ENCODE measurements at regions not wholly inside any gene's neighbourhood (a gene's known extent, or its start where the extent isn't known, plus 50 kb on each side); places are given as distances from the start of the nearest gene placed in this dataset.
"Not testable (repeated sequence)": the region's sequence is repeated elsewhere in the genome, so short reads cannot be mapped to it uniquely, and the experiment has no call there.

DNA sequence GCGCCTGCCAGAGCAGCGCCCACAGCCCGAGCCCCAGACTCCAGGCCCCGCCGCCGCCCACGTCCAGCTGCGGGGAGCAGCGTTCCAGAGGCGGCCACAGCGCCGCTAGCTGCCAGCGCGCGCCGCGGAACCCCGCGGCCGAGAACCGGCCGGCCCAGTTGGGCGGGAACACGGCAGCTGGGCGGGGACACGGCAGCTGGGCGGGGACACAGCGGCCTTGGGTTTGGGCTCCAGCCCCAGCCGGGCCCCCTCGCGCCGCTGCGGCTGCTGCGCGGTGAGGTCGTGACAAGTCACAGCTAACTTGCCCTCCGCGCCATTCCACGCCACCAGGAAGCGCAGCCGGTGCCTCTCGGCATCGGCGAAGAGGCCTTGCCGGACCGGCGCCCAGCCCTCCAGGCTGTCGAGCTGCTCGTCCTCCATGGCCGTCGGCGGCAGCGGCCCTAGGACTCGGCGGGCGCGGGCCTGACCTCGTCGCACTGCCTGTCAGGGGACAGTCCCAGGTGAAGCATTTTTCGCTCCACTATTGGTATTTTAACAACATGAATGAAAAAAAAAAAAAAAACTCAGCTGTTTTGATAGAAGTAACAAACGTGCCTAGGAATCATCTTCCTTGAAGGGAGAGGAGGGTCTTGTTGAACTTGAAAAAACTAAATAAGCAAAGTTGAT is 56.6 kb upstream of the GOLGA8N start:
- H3K4me3 ChIP-seq (ENCODE audit: low read depth, low read length), result peak overlapping the region; percentile 51
- H3K27me3 ChIP-seq (replicated peaks); in situ Hi-C loops (cut with HindIII; ENCODE audit: low pct_ligation_motif_present, low sequenced_read_pairs); DNase-seq; H3K27ac ChIP-seq; H3K36me3 ChIP-seq (replicated peaks): not testable (repeated sequence)

DNA sequence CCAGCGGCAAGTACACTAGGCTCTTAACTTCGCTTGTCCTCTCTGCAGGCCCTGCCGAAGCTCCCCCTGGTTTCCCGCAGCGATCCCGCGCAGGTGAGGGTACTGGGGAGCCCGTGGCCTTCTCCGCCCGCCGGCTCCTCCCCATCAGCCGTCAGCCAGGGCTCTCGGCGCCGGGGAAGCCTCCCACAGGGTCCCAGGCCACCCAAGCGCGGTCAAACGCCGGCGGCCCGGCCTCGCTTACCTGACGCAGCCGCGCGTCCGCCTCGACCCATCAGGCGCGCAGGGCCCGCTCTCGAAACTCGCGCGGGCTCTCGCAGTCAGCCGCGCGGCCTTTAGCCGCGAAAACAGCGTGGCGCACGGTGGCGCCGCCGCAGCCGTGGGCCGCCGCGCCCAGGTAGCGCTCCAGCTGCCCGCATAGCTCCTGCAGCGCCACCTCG is 57.2 kb upstream of the GOLGA8N start:
- H3K27ac ChIP-seq; H3K36me3 ChIP-seq (replicated peaks); H3K4me3 ChIP-seq (ENCODE audit: low read depth, low read length); in situ Hi-C loops (cut with HindIII; ENCODE audit: low pct_ligation_motif_present, low sequenced_read_pairs); H3K27me3 ChIP-seq (replicated peaks); DNase-seq: not testable (repeated sequence)

DNA sequence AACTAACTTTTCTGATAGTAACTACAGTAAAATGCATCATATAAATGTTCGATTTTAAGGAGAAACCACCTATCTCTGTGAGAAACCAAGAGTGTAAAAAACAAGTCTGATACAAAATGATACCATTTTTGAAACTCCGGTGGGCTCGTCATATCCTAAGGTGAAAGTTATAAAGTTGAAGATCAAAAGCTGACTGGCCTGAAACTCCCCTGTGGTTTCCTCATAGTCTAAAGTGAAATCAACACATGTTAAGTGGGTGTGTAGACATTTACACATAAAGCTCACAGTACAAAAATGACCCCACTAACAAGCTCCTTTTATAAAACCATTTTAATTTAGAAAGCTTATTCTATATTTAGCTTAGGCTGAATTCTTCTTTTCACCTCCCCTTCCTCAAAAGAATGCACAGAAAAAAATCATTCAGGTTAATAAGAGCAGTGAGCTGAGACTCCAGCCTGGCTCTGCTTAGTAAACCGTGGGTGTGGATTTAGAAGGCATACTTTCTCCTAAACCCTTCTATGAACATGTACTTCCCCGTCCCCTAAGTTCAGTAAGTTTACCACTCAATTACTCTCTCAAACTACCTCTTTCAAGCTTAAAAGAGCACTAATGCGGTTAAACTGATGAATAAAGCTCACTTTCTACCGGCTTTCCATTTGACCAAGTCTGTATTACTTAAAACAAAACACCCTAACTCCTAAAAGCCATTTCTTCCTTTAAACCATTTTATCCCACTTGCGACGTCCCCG is 57.9 kb upstream of the GOLGA8N start:
- H3K27me3 ChIP-seq (replicated peaks); H3K4me3 ChIP-seq (ENCODE audit: low read depth, low read length); DNase-seq; H3K36me3 ChIP-seq (replicated peaks); H3K27ac ChIP-seq; in situ Hi-C loops (cut with HindIII; ENCODE audit: low pct_ligation_motif_present, low sequenced_read_pairs): not testable (repeated sequence)

DNA sequence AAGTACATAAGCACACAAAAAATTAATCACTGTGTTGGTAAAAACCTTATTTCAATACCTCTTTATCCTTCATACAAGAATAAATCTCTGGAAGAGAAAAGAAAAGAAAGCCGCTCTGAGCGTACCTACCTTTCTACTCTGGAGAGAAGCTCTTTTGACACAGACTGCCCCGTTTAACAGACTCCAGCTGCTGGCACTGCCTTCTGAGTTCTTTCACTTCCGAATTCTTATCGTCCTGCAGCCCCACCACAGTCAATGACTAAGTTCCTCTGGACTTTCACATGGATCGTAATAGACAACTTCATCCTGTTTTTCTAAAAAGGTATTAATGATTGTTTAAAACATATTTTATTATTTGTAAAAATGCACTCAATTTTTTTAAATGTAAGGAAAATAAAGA is 67.5 kb upstream of the GOLGA8O start:
- in situ Hi-C loops (cut with HindIII; ENCODE audit: low pct_ligation_motif_present, low sequenced_read_pairs); H3K27ac ChIP-seq; H3K36me3 ChIP-seq (replicated peaks); H3K4me3 ChIP-seq (ENCODE audit: low read depth, low read length); H3K27me3 ChIP-seq (replicated peaks): not testable (repeated sequence)
- DNase-seq, result peak; percentile 51

DNA sequence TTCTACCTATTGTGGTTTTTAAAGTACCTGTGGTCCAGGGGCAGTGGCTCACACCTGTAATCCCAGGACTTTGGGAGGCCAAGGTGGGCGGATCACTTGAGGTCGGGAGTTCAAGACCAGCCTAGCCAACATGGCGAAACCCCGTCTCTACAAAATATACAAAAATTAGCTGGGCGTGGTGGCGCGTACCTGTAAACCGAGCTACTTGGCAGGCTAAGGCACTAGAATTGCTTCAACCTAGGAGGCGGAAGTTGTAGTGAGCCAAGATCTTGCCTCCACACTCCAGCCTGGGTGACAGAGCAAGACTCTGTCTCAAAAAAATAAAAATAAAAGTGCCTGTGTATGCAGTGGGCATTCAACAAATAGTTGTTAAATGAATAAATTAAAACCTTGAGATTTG is 67.0 kb upstream of the GOLGA8O start:
- H3K27ac ChIP-seq; DNase-seq; in situ Hi-C loops (cut with HindIII; ENCODE audit: low pct_ligation_motif_present, low sequenced_read_pairs): not testable (repeated sequence)

DNA sequence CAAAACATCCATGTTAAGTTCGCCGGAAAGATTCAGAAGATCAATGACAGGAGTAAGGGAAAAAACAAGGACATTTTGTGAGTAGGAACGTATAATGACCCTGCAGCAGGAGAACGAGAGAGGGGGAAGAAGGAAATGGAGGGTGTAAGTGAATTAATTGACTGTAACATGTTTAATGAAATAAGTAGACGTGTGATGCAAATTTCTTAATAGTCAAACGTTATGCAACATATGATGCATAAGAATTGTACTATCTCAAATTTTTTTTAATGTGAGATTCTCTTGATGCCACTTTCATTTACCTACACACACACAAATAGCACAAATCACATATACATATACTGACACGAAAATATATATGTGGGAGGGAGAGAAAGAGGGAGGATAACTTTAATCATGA is 63.5 kb upstream of the GOLGA8O start:
- H3K27me3 ChIP-seq (replicated peaks); H3K27ac ChIP-seq; H3K36me3 ChIP-seq (replicated peaks); H3K4me3 ChIP-seq (ENCODE audit: low read depth, low read length); DNase-seq; in situ Hi-C loops (cut with HindIII; ENCODE audit: low pct_ligation_motif_present, low sequenced_read_pairs): not testable (repeated sequence)

More for the DNA sequence above, 67.0 kb upstream of the GOLGA8O start:
- not testable (repeated sequence) for H3K27me3 ChIP-seq (replicated peaks); H3K36me3 ChIP-seq (replicated peaks); H3K4me3 ChIP-seq (ENCODE audit: low read depth, low read length)

DNA sequence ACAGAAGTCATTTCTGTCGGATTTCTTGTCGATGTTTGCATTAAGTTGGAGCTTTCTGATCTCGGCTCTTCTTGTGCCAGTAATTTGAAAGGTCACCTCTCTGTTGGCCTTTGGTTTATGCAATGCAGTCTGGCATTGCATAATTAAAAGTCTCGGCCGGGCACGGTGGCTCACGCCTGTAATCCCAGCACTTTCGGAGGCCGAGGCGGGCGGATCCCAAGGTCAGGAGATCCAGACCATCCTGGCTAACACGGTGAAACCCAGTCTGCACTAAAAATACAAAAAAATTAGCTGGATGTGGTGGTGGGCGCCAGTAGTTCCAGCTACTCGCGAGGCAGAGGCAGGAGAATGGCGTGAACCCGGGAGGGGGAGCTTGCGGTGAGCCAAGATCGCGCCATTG is 62.6 kb upstream of the GOLGA8O start:
- H3K36me3 ChIP-seq (replicated peaks); DNase-seq; H3K4me3 ChIP-seq (ENCODE audit: low read depth, low read length); in situ Hi-C loops (cut with HindIII; ENCODE audit: low pct_ligation_motif_present, low sequenced_read_pairs); H3K27ac ChIP-seq; H3K27me3 ChIP-seq (replicated peaks): not testable (repeated sequence)

DNA sequence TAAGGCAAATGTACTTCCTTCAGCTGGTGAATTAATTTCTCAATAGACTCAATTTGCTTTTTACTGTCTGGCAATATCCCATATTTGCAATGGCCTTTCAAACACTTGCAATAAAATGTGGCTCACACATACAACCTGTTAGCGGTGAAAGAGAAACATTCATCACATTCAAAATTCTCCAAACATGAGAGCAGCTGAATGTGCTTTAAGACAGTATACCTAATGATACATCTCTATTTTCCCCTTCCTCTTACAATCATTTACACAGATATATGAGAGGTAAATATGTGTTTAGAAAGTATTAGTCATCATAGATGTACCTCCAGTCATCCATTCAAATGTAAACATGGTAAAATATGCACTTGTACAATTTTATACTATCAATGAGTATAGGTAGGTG is 61.5 kb upstream of the GOLGA8O start:
- H3K27me3 ChIP-seq (replicated peaks); DNase-seq; H3K27ac ChIP-seq; in situ Hi-C loops (cut with HindIII; ENCODE audit: low pct_ligation_motif_present, low sequenced_read_pairs); H3K4me3 ChIP-seq (ENCODE audit: low read depth, low read length); H3K36me3 ChIP-seq (replicated peaks): not testable (repeated sequence)

DNA sequence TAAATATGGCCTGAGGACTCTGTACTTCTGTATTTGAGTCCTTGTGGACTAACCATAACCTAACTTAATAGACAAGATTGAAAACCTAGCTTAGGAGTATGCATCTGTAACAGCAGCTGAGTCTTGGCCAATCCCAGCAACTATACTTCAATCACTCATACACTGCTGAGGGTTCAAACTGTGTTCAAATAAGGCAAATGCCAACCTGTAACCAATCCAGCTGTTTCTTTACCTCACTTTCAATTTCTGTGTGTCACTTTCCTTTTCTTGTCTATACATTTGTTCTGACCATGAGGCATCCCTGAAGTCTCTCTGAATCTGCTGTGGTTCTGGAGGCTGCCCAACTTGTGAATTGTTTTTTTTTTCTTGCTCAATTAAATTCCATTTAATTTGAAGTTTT is 57.9 kb upstream of the GOLGA8O start:
- in situ Hi-C loops (cut with HindIII; ENCODE audit: low pct_ligation_motif_present, low sequenced_read_pairs); H3K36me3 ChIP-seq (replicated peaks); H3K27ac ChIP-seq; H3K4me3 ChIP-seq (ENCODE audit: low read depth, low read length); H3K27me3 ChIP-seq (replicated peaks); DNase-seq: not testable (repeated sequence)

DNA sequence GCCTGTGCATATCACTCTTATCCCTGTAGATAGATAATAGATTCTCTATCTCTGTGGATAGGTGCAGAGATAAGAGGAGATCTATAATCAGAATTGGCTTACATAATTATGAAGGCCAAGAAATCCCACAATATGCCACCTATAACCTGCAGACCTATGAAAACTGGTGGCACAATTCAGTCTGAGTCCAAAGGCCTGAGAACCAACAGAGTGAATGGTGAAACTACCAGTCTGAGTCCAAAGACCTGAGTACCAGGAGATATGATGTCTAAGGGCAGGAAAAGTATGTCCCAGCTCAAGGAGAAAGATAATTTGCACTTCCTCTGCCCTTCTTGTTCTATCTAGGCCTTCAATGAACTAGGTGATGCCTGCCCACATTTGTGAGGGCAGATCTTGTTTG is 54.6 kb upstream of the GOLGA8O start:
- H3K27me3 ChIP-seq (replicated peaks); DNase-seq; H3K27ac ChIP-seq; H3K36me3 ChIP-seq (replicated peaks); in situ Hi-C loops (cut with HindIII; ENCODE audit: low pct_ligation_motif_present, low sequenced_read_pairs); H3K4me3 ChIP-seq (ENCODE audit: low read depth, low read length): not testable (repeated sequence)

DNA sequence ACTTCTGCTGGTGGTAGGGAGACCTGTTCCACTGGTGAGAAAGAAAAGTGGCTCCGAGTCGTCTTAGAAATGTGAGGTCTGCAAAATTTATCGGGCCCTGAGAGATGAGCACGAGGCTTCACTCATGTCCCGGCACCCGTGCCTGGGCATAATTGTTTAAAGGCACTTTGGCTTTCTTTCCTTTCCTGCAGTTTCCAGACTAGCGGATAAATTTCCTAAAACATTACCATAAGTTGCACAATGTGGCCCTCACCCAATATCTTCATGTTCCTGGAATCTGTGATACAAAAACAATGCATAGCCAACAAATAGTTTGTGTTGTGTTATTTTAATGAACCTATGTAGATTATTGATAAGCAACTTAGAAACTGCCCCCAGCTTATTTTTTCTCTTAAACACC is 52.6 kb upstream of the GOLGA8O start:
- DNase-seq; H3K4me3 ChIP-seq (ENCODE audit: low read depth, low read length); H3K27me3 ChIP-seq (replicated peaks); in situ Hi-C loops (cut with HindIII; ENCODE audit: low pct_ligation_motif_present, low sequenced_read_pairs); H3K27ac ChIP-seq; H3K36me3 ChIP-seq (replicated peaks): not testable (repeated sequence)

DNA sequence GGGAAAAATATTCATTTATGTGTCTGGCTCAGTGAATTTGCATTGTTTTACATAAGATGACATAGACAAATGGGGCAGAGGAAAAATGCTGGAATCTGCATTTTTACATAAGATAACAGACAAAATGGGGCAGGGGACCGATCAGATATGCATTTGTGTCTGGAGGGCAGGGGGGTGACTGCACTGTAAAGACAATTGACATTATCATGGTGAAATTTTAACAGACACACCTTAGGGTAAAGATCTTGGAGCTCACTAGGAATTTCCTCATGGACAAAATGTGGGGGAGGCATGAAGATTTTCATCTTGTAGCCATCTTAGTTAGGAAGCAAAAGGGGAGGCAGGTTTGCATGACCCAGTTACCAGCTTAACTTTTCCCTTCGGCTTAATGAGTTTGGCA is 51.4 kb upstream of the GOLGA8O start:
- DNase-seq; H3K27me3 ChIP-seq (replicated peaks); H3K36me3 ChIP-seq (replicated peaks); H3K27ac ChIP-seq; in situ Hi-C loops (cut with HindIII; ENCODE audit: low pct_ligation_motif_present, low sequenced_read_pairs); H3K4me3 ChIP-seq (ENCODE audit: low read depth, low read length): not testable (repeated sequence)

DNA sequence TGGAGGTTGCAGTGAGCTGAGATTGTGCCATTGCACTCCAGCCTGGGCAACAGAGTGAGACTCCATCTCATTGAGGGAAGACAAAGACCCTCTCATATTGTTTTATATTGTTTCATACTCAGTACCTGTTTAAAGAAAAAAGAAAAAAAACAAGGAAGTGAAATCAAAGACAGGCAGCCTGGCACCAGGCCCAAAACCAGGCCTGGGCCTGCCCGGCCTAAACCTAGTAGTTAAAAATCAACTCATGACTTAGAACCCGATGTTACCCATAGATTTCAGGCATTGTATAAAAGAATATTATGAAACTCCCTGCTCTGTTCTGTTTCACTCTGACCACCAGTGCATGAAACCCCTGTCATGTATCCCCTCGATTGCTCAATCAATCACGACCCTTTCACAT is 50.2 kb upstream of the GOLGA8O start:
- DNase-seq; H3K27me3 ChIP-seq (replicated peaks); in situ Hi-C loops (cut with HindIII; ENCODE audit: low pct_ligation_motif_present, low sequenced_read_pairs): not testable (repeated sequence)

More for the DNA sequence above, 50.2 kb upstream of the GOLGA8O start:
- H3K27ac ChIP-seq; H3K4me3 ChIP-seq (ENCODE audit: low read depth, low read length); H3K36me3 ChIP-seq (replicated peaks): not testable (repeated sequence)
